ENCODE measurements at regions not wholly inside any gene's neighbourhood (a gene's known extent, or its start where the extent isn't known, plus 50 kb on each side); places are given as distances from the start of the nearest gene placed in this dataset.

- Histone ChIP-seq H3K9me3 (no peaks in the 10 kb centered on the region), H3K27me3 (no peaks in the 10 kb centered on the region), H3K27ac (no peak overlapping the region), H3K4me1 (no peaks in the 10 kb centered on the region), H3K36me3 (no peaks in the 10 kb centered on the region), H3K4me3 (no peak overlapping the region)
- no peak for DNase-seq
- no peak for TF ChIP-seq CTCF (IDR thresholded peaks at IDR 0.05)
These were observed 984.3 kb upstream of the TYRP1 start for GRCh38 chr9:11708899-11709298.

DNA sequence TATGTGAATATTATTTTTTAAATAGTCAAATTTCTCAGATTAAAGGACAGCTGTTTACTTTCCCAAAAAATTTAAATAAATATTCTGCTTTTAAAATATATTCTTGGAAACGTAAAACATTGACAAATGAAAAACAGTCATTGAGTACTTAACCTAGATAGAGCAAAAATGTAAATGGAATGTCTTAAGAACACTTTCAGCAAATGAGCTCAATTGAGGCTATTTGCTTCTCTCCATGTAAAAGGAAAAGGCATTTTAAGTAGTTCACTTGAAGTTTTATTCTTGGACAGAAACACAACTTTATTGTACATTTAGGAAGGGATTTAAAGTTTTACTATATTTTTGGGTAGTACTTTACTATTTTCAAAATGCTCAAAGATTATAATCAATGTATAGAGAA lies 983.6 kb upstream of the TYRP1 start:
- Histone ChIP-seq H3K9me3 (no peaks in the 10 kb centered on the region), H3K4me1 (no peaks in the 10 kb centered on the region), H3K27ac (no peak overlapping the region), H3K36me3 (no peaks in the 10 kb centered on the region), H3K4me3 (no peak overlapping the region), H3K27me3 (no peaks in the 10 kb centered on the region)
- no peak for DNase-seq
- TF ChIP-seq CTCF (IDR thresholded peaks at IDR 0.05) (no peak), POLR2A (IDR thresholded peaks at IDR 0.05) (no peak)

DNA sequence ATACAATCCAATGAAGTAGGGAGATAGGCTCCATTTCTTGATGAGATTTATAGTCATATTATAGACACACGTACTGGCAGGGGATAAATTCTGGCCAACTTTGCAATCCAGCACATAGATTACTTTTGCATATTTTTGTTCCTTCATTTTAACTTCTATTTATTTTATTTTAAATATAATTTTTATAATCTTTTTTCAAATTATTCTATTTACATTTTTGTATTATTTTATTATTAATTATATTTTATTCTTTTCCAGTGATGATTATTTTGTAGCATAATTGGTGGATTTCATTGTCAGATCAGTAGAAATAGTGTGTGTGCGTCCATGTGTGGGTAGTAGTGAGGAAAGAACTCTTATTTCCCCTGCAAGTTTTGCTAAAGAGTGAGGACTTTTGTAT lies 980.1 kb upstream of the TYRP1 start:
- Histone ChIP-seq H3K36me3 (no peaks in the 10 kb centered on the region), H3K27me3 (no peaks in the 10 kb centered on the region), H3K27ac (no peak overlapping the region), H3K4me3 (no peak overlapping the region), H3K9me3 (no peaks in the 10 kb centered on the region), H3K4me1 (no peaks in the 10 kb centered on the region)
- DNase-seq: no peak
- TF ChIP-seq POLR2A (IDR thresholded peaks at IDR 0.05) (no peak), CTCF (IDR thresholded peaks at IDR 0.05) (no peak)

DNA sequence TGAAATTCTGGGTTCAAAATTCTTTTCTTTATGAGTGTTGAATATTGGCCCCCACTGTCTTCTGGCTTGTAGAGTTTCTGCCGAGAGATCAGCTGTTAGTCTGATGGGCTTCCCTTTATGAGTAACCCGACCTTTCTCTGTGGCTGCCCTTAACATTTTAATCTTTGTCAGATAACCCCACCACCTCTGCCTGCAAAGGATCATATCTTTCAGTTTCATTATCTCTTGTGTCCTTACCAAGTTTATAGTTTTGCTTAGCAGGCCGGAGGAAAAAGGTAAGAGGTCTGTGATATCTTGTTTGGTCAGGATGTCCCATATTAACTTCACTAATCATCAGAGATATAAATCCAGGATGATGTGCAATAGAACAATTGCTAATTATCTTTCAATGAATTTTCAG lies 970.2 kb upstream of the TYRP1 start:
- H3K9me3 ChIP-seq: no peaks in the 10 kb centered on the region
- TF ChIP-seq POLR2A (IDR thresholded peaks at IDR 0.05) (no peak), CTCF (IDR thresholded peaks at IDR 0.05) (no peak)
- H3K36me3 ChIP-seq: no peaks in the 10 kb centered on the region
- H3K27ac ChIP-seq: no peak overlapping the region
- no peak for DNase-seq
- H3K4me1 ChIP-seq: no peaks in the 10 kb centered on the region
- H3K27me3 ChIP-seq: no peaks in the 10 kb centered on the region
- H3K4me3 ChIP-seq: no peak overlapping the region

- Histone ChIP-seq H3K9me3 (no peaks in the 10 kb centered on the region), H3K27me3 (no peaks in the 10 kb centered on the region), H3K27ac (no peak overlapping the region), H3K4me1 (no peaks in the 10 kb centered on the region), H3K36me3 (no peaks in the 10 kb centered on the region), H3K4me3 (no peak overlapping the region)
- TF ChIP-seq CTCF (IDR thresholded peaks at IDR 0.05) (no peak), POLR2A (IDR thresholded peaks at IDR 0.05) (no peak)
- DNase-seq: no peak
These were observed 966.5 kb upstream of the TYRP1 start for GRCh38 chr9:11726659-11727058.

DNA sequence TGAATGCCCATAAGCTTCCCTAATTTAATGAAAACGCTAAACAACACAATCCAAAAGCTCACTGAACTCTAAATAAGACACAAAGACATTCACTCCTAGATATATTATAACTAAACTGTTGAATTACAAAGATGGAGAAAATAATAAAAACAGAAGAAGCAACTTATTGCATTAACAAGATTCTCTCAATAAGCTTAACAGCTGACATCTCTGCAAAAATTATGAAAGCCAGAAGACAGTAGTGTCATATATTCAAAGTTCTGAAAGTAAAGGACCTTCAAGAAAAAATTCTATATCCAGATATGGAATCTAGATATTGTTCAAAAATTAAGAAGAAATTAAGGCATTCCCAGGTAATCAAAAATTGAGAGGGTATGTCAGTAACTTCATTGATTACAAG lies 957.8 kb upstream of the TYRP1 start:
- no peaks in the 10 kb centered on the region for H3K4me1 ChIP-seq
- no peak for TF ChIP-seq CTCF (IDR thresholded peaks at IDR 0.05)
- no peak for TF ChIP-seq POLR2A (IDR thresholded peaks at IDR 0.05)
- H3K27me3 ChIP-seq: no peaks in the 10 kb centered on the region
- no peak for DNase-seq
- no peak overlapping the region for H3K4me3 ChIP-seq
- H3K9me3 ChIP-seq: peaks cover 0 to 9% (median 0%) of the 10 kb centered on the region in 4 donors
- no peaks in the 10 kb centered on the region for H3K36me3 ChIP-seq
- no peak overlapping the region for H3K27ac ChIP-seq
